HG03469 (cell line): ENCODE measurements at regions not wholly inside any gene's neighbourhood (a gene's known extent, or its start where the extent isn't known, plus 50 kb on each side); places are given as distances from the start of the nearest gene placed in this dataset.
A peak's percentile ranks its signal among the peaks of the same experiment; 100 is the strongest.
"Not testable (repeated sequence)": the region's sequence is repeated elsewhere in the genome, so short reads cannot be mapped to it uniquely, and the experiment has no call there.

Experiments used
- ATAC-seq: cut with Tn5 transposase; IDR thresholded peaks from one replicate; pipeline ENCODE4 v1.9.1; 2021; ENCODE audit warnings: mild to moderate bottlenecking, moderate library complexity, moderate number of reproducible peaks; ENCODE audit not compliant: unreplicated experiment

- ATAC-seq = no peak
Observed at GRCh38 chr4:16450724-16451123, 224.5 kb upstream of the TAPT1 start.

GRCh38 chr4:16450031-16450430, 223.8 kb upstream of the TAPT1 start:
- no peak for ATAC-seq

- ATAC-seq = no peak
Observed at GRCh38 chr4:16449406-16449805, 223.1 kb upstream of the TAPT1 start.

- ATAC-seq = no peak
Observed at GRCh38 chr4:16448241-16448840, 222.1 kb upstream of the TAPT1 start.

DNA sequence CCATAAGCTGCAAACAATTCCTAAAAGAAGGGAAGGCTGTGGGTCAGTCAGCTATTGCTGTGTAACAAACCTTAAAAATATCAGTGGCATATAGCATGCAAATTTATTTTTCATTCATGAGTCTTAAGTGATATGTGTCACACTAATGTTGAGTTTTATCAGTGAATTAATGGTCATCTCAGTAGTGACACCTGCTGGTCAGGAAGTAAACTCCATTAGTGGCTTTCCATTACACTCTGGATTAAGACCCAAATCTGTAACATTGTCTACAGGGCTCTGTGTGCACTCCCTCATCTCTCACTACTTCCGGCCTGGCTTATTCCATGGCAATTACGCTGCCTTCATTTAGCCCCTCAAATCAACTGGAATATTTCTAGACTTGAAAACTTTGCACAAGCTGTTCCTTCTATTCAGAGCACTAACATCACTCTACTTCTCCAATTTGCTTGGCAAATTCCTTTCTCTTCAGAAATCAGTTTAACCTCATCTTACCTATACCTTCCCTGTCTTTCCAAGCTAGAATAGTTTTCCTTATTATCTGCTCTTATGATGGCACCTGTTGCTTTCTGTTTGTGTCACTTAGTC, 217.3 kb upstream of the TAPT1 start:
- ATAC-seq = peak; percentile 78

DNA sequence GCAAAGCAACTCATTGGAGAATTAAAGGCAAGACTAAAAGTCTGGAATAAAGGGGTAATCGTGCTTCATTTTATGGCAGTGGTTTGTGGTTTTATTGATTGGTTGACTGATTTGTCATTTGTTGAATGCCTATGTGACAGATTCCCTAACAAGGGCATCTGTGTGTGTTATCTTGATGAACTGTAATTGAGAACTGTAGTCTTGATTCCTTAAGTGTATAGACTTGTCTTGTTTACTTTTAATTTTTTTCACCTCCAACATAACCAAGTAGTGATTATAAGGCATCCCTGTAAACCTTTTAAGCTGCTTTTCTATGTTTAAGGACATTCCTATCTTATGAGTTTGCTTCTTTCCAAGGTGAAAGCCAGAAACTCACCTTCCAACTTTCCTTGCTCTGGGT, 216.0 kb upstream of the TAPT1 start:
- ATAC-seq = no peak

- ATAC-seq = no peak
Observed at GRCh38 chr4:16439768-16440167, 213.5 kb upstream of the TAPT1 start.

DNA sequence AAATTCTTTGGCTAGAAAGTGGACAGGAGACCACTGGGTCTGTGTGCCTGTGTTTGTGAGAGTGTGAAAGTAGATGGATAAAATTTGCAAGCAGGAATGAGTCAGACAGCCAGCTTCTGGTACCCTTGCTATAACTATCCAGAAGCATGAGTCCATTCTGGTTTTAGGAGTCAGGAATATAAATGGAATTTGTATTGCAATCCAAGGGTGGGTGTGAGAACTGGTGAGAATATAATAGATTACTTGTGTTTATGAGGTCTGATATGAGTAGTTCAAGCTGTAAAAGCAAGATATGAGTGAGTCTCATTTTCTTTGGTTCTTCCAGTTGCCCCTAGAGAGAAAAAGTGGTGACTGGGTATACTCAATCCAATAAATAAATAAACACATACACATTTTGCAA, 212.7 kb upstream of the TAPT1 start:
- ATAC-seq = no peak

DNA sequence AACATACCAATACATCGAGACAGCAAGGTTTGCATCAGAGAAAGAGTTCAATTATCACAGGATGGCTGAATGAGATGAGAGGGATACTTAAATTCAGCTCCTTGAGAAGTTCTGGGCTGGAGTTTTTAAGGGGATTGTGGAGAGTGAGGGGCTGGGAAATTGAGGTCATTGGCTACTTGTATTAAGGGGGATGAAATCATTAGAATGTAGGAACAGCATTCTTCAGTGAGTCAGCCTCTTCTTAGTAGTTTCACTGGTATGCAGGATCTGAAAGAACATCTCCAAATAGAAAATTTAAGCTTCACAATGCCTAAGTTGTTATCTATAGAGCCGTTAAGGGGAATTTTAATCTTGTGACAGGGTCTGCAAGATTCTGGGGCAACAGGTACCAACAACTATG, 211.6 kb upstream of the TAPT1 start:
- no peak for ATAC-seq

GRCh38 chr4:16431866-16432265, 205.6 kb upstream of the TAPT1 start:
- ATAC-seq = no peak

GRCh38 chr4:16418814-16419213, 192.5 kb upstream of the TAPT1 start:
- ATAC-seq = no peak

DNA sequence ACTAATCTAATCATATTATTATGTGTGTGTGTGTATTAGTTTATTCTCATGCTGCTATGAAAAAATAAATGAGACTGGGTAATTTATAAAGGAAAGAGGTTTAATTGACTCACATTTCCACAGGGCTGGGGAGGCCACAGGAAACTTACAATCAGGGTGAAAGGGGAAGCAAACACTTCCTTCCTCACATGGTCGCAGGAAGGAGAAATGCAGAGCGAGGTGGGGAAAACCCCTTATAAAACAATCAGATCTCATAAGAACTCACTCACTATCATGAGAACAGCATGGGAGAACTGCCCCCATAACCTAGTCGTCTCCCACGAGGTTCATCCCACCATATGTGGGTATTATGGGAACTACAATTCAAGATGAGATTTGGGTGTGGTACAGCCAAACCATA, 190.9 kb upstream of the TAPT1 start:
- no peak for ATAC-seq

- ATAC-seq = no peak
Observed at GRCh38 chr4:16416601-16417000, 190.3 kb upstream of the TAPT1 start.

- no peak for ATAC-seq
Observed at GRCh38 chr4:16415751-16416150, 189.5 kb upstream of the TAPT1 start.

DNA sequence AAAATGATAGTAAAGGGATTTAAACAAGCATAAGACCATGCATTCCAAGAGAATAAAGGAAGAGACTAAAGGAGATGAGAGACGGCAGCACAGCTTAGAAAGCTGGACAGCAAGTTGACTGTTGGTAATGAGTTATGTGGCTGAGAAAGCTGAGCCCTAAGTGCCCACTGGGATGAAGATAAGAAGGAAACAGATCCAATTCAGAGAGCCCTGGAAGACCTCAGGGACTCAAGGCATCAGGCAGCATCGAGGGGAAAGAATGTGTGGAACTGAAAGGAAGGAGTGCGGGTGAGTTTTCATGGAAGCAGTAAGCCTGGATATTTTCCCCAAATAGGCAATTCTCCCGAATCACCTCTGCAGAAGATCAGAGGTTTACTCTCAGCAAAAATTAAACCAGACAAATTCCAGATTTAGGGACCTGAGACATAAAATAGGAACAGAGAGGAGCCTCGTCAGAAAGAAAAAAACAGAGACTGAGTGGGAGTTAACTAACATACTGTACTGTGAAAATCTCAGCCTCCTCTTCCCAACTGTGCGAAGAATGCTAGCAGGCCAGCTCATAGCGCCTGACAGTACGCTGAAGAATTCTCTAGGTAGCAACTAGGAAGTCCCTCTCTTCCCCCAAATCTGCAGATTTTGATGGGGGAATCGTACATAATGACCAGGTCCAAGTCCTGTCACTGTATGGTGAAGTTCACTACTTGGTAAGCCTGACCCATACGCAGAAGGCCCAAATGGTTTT, 187.7 kb upstream of the TAPT1 start:
- ATAC-seq = no peak

GRCh38 chr4:16411501-16412085, 185.3 kb upstream of the TAPT1 start:
- no peak for ATAC-seq

DNA sequence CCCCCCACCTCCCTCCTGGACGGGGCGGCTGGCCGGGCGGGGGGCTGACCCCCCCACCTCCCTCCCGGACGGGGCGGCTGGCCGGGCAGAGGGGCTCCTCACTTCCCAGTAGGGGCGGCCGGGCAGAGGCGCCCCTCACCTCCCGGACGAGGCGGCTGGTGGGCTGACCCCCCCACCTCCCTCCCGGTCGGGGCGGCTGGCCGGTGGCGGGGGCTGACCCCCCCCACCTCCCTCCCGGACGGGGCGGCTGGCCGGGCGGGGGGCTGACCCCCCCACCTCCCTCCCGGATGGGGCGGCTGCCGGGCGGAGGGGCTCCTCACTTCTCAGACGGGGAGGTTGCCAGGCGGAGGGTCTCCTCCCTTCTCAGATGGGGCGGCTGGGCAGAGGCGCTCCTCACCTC, 166.9 kb upstream of the TAPT1 start:
- not testable (repeated sequence) for ATAC-seq

- no peak for ATAC-seq
Observed at GRCh38 chr4:16391196-16391595, 164.9 kb upstream of the TAPT1 start.

DNA sequence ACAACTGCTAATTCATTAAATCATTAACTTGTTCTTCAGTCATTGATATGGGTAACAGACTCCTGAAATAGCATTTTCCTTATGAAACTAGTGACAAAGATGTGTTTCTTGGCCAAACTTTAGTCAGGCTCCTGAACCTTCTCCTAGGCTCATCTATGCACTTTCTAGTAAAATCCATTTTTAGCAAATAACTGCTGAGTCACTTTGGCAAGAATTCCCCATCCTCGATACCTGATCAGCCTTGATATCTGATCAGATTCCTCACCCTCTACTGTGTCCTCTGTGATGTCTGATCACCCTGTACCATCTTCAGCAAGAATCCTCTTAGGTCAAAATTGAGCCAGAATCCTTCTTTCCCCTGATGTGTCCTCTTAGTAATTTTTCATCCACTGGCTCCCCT, 161.2 kb upstream of the TAPT1 start:
- ATAC-seq = no peak

DNA sequence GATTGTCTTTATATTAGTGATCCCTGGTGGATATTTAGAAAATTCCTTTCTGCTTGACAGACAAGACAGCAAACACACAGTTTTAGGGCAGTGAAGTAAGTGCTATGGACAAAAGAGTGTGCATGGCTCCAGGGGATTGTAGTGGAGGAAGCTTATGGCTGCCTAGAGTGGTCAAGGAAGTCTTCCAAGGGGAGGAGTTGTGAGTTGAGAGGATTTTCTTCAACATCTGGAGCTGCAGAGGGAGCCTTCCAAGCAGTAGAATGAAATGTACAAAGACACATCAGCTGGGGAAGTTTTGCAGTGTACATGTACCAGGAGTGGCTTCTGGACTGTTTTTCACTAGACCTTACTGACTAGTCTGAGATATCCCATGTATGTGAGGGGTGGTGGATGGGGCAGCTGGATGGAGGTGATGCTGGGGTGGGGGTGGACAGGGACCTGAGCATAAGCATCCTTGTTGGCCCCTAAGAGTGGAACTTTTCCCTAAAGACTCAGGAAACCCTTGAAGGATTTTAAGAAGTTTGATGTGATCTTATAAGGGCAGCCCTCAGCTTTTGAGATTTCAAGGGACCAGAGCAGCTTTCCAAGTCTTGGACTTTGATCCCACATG, 160.5 kb upstream of the TAPT1 start:
- no peak for ATAC-seq

GRCh38 chr4:16384576-16384975, 158.3 kb upstream of the TAPT1 start:
- no peak for ATAC-seq

DNA sequence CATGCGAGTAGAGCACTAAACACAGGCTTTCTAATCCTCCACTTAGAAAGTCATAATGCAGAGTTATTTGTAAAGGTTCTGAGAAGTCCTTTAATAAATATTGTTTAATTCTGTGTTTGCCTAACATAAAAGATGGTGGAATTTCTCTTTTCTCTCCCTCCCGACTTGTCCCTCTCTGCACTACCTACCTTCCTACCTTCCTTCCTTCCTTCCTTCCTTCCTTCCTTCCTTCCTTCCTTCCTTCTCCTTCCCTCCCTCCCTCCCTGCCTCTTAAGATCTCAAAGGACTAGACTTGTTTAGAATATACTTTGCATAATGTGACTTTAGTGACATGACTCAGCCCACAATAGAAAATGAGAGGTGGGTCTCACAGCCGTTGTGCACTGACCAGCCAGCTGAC, 156.3 kb upstream of the TAPT1 start:
- no peak for ATAC-seq
